ENCODE measurements at regions not wholly inside any gene's neighbourhood (a gene's known extent, or its start where the extent isn't known, plus 50 kb on each side); places are given as distances from the start of the nearest gene placed in this dataset.
"Not testable (repeated sequence)": the region's sequence is repeated elsewhere in the genome, so short reads cannot be mapped to it uniquely, and the experiment has no call there.

GRCh38 chr5:102080288-102080687 is 215.8 kb downstream of the SLCO4C1 start:
- Mint-ChIP-seq H3K27me3 (ENCODE audit: low read depth) (no peaks in the 10 kb centered on the region), H3K36me3 (ENCODE audit: low read depth) (no peaks in the 10 kb centered on the region), H3K9me3 (peaks cover 2% of the 10 kb centered on the region), H3K4me3 (no peak overlapping the region), H3K4me1 (peaks cover 5% of the 10 kb centered on the region), H3K27ac (ENCODE audit: unreplicated experiment) (no peak overlapping the region)
- DNase-seq (ENCODE audit: low read depth, low spot score): no peak
- no peak for TF ChIP-seq CTCF (conservative IDR thresholded peaks at IDR 0.05)

DNA sequence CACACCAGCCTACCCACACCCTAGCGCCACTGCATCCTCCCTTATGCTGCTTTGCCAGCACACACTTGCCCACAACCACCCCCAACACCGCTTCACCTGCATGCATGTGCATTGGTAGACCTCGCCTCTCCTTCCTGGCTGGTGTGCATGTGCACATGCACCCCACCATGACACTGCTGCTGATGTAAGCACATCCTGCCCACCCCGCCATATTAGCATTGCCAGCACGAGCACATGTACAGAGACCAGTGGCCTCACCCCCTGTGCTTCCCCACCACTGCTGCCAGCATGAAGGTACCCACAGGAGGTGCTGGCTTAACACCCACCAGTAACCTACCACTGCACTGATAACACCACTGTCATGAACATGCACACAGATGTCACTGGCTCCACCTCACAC is 218.2 kb downstream of the SLCO4C1 start:
- no peak for TF ChIP-seq CTCF (conservative IDR thresholded peaks at IDR 0.05)
- Mint-ChIP-seq H3K4me3 (no peak overlapping the region), H3K4me1 (peaks cover 5% of the 10 kb centered on the region)

DNA sequence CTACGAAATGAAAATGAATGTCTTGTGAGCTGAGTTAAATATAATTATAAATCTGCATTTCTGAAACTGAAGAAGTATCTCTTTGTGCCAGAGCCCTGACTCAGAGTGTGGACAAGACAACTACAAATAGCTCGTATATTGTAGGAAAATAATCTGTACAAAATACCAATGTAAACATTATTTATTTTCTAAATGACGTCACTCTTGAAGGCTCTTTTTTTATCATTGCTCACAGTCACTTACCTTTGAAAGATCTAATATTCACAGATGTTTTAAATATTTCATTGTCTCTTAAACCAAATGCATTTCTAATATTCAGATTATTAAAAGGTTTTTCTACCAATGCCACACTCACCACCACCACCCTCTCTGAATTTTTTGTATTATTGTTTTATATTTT is 226.1 kb downstream of the SLCO4C1 start:
- Mint-ChIP-seq H3K27me3 (ENCODE audit: low read depth) (no peaks in the 10 kb centered on the region), H3K36me3 (ENCODE audit: low read depth) (no peaks in the 10 kb centered on the region), H3K27ac (ENCODE audit: unreplicated experiment) (no peak overlapping the region), H3K4me1 (no peaks in the 10 kb centered on the region), H3K4me3 (no peak overlapping the region), H3K9me3 (no peaks in the 10 kb centered on the region)
- TF ChIP-seq CTCF (conservative IDR thresholded peaks at IDR 0.05): no peak
- DNase-seq (ENCODE audit: low read depth, low spot score): no peak

More for the DNA sequence above, 218.2 kb downstream of the SLCO4C1 start:
- Mint-ChIP-seq H3K36me3 (ENCODE audit: low read depth) (no peaks in the 10 kb centered on the region), H3K27me3 (ENCODE audit: low read depth) (no peaks in the 10 kb centered on the region), H3K27ac (ENCODE audit: unreplicated experiment) (no peak overlapping the region), H3K9me3 (peaks cover 2% of the 10 kb centered on the region)
- no peak for DNase-seq (ENCODE audit: low read depth, low spot score)

DNA sequence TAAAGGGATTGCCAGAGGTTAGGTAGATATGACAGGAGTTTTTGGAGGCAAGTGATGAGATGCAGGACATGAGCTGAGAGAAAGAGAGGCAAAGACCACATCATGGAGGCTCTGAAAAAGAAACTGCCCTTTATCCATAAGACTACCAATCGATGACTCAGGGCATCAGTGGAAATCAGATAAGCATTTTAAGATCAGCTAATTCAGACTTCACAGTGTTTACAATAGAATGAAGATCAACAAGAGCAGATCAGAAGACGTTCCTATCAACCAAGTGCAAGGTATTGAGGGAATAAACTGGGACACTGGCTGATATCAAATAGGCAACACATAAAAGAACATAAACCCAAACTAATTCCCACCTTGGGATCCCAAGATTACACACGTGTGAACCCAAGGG is 227.2 kb downstream of the SLCO4C1 start:
- H3K36me3 Mint-ChIP-seq (ENCODE audit: low read depth): no peaks in the 10 kb centered on the region
- no peak for TF ChIP-seq CTCF (conservative IDR thresholded peaks at IDR 0.05)

GRCh38 chr5:102049517-102049916 is 246.6 kb downstream of the SLCO4C1 start:
- no peak for TF ChIP-seq CTCF (conservative IDR thresholded peaks at IDR 0.05)
- Mint-ChIP-seq H3K9me3 (peaks cover 6% of the 10 kb centered on the region), H3K4me1 (no peaks in the 10 kb centered on the region), H3K27me3 (ENCODE audit: low read depth) (no peaks in the 10 kb centered on the region), H3K36me3 (ENCODE audit: low read depth) (no peaks in the 10 kb centered on the region), H3K27ac (ENCODE audit: unreplicated experiment) (no peak overlapping the region), H3K4me3 (no peak overlapping the region)
- DNase-seq (ENCODE audit: low read depth, low spot score): no peak

More for the DNA sequence above, 227.2 kb downstream of the SLCO4C1 start:
- H3K27me3 Mint-ChIP-seq (ENCODE audit: low read depth): no peaks in the 10 kb centered on the region
- no peaks in the 10 kb centered on the region for H3K9me3 Mint-ChIP-seq
- no peak overlapping the region for H3K4me3 Mint-ChIP-seq
- no peaks in the 10 kb centered on the region for H3K4me1 Mint-ChIP-seq
- H3K27ac Mint-ChIP-seq (ENCODE audit: unreplicated experiment): no peak overlapping the region
- no peak for DNase-seq (ENCODE audit: low read depth, low spot score)

DNA sequence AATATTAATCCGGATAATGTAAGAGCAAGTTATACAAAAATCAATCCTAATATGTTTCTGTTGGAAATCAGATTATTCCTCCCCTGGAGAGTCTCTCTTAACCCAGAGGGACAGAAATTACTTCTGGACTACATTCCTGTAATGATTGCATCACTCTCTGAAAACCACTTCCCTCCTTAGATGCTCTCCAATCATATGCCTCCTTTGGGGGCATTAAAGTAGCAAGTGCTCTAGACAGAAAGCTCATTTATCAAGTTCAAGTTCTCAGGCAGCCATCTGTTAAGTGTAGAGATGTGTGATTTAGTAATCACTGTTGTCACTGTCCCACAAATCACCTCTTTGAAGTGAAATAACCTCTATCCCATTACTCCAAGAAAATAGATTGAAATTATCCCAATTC is 247.1 kb downstream of the SLCO4C1 start:
- no peak for TF ChIP-seq CTCF (conservative IDR thresholded peaks at IDR 0.05)
- Mint-ChIP-seq H3K27me3 (ENCODE audit: low read depth) (no peaks in the 10 kb centered on the region), H3K36me3 (ENCODE audit: low read depth) (no peaks in the 10 kb centered on the region), H3K4me1 (no peaks in the 10 kb centered on the region), H3K27ac (ENCODE audit: unreplicated experiment) (no peak overlapping the region), H3K9me3 (peaks cover 6% of the 10 kb centered on the region), H3K4me3 (no peak overlapping the region)
- DNase-seq (ENCODE audit: low read depth, low spot score): no peak

- H3K27ac Mint-ChIP-seq (ENCODE audit: unreplicated experiment); H3K27me3 Mint-ChIP-seq (ENCODE audit: low read depth); DNase-seq (ENCODE audit: low read depth, low spot score); H3K9me3 Mint-ChIP-seq; H3K4me1 Mint-ChIP-seq; H3K4me3 Mint-ChIP-seq; H3K36me3 Mint-ChIP-seq (ENCODE audit: low read depth): not testable (repeated sequence)
Measured at GRCh38 chr5:102047073-102047472, 249.0 kb downstream of the SLCO4C1 start.
